Heart right ventricle (tissue), 16 donors: ENCODE measurements at regions not wholly inside any gene's neighbourhood (a gene's known extent, or its start where the extent isn't known, plus 50 kb on each side); places are given as distances from the start of the nearest gene placed in this dataset.
A peak's percentile ranks its signal among the peaks of the same experiment; 100 is the strongest.

Experiments used
- ATAC-seq, 8 donors: fragments of 200-7000 bp; cut with Tn5 transposase; one replicate each; pipeline ENCODE4 v1.9.1; 2020; ENCODE audit warnings: mild to moderate bottlenecking in 8 of 8, moderate library complexity in 8 of 8, moderate number of reproducible peaks in 1 of 8
- DNase-seq, 2 donors: peaks; one replicate each; pipeline ENCODE4 v3.0.0-alpha.2; 2020
- H3K27ac ChIP-seq, 10 donors: fragments of 200-600 bp; sonication (generic) in 2 of 10; one replicate each; pipeline versions ENCODE4 v1.5.0 to v1.8.0; 2020 to 2022; ENCODE audit warnings: mild to moderate bottlenecking in 3 of 10
- H3K27me3 ChIP-seq, 7 donors: fragments of 200-600 bp; one replicate each; pipeline ENCODE4 v1.8.0; 2021 to 2022; ENCODE audit warnings: mild to moderate bottlenecking in 2 of 7
- H3K36me3 ChIP-seq, 9 donors: fragments of 200-600 bp; sonication (generic) in 1 of 9; one replicate each; pipeline versions ENCODE4 v1.5.0 to v1.8.0; 2020 to 2022; ENCODE audit warnings: mild to moderate bottlenecking in 2 of 9
- H3K4me1 ChIP-seq, 9 donors: fragments of 200-600 bp; sonication (generic) in 1 of 9; one replicate each; pipeline versions ENCODE4 v1.5.0 to v1.8.0; 2020 to 2022; ENCODE audit warnings: mild to moderate bottlenecking in 4 of 9
- H3K4me3 ChIP-seq, 10 donors: fragments of 200-600 bp; sonication (generic) in 2 of 10; one replicate each; pipeline versions ENCODE4 v1.5.0 to v1.8.0; 2020 to 2022; ENCODE audit warnings: mild to moderate bottlenecking in 7 of 10, moderate library complexity in 2 of 10
- H3K9me3 ChIP-seq, 11 donors: fragments of 200-600 bp in 10 of 11; sonication (generic) in 2 of 11; one replicate each; pipeline versions ENCODE4 v1.5.0 to v1.8.0; 2013 to 2022; ENCODE audit warnings: mild to moderate bottlenecking in 2 of 11, control low read depth in 1 of 11, moderate library complexity in 1 of 11
- CTCF ChIP-seq, 9 donors: fragments of 200-600 bp; sonication (generic) in 2 of 9; IDR thresholded peaks; one replicate each; pipeline versions ENCODE4 v1.5.0 to v1.8.0; 2021 to 2022; ENCODE audit warnings: antibody characterized with exemption in 9 of 9, mild to moderate bottlenecking in 5 of 9, moderate library complexity in 1 of 9
- WGBS, 2 donors: extraction: QIAGEN DNeasy Blood & Tissue Kit; methylation state at CpG; one replicate each; pipeline ENCODE4 v1.1.7; 2013; ENCODE audit warnings: inconsistent platforms in 1 of 2; 5-methylcytosine and 5-hydroxymethylcytosine counted together
- intact Hi-C, 10 donors: fragments of 100-400 bp; cut with DNase I; formaldehyde crosslinking; loops; one replicate each; pipeline versions ENCODE4 v1.11.1 to v1.14.2; 2022
- donor health status: Arrhythmogenic right ventricular cardiomyopathy.
- donor health status: ischemic (EF 13 %, LVEDD 7.1; RV severe dilation, severe dysfunction).
- donor health status: healthy with polysubstance abuse.
- donor health status: DM: no; HTN: yes; CAD: no.
- donor health status: DM: no; HTN: no; CAD: no.
- donor health status: ischemic (EF 25% LVEDD 6.9; RV normal size, moderate dysfunction).
- donor health status: ischemic (EF 25% LVEDD 5.7; RV mildly dilated, moderate dysfunction).
- donor health status: healthy.
- donor health status: DM: yes; HTN: yes; CAD: no.
- donor health status: Ischemic cardiomyopathy.
- donor health status: ischemic (EF 35%, LVEDD 5.7; RV mildly dilated, moderate dysfunction).
- donor health status: nonischemic (EF 11% LVEDD 7.7; RV severe dilation, severe dysfunction).
- donor health status: DM: yes; HTN: yes; CAD: no.
- donor health status: PGD.
- donor health status: ischemic (EF 29% LVEDD 5.4; RV normal size, mild dysfunction).
- donor health status: nonischemic (EF 23%, LVEDD 6.1; RV moderate dilation, normal function).

GRCh38 chr12:28866715-28867503, 282.2 kb upstream of the FAR2 start:
- H3K4me3 ChIP-seq = no peak overlapping the region
- TF ChIP-seq CTCF (IDR thresholded peaks at IDR 0.05) = no peak
- 82% methylated on average over 7 of the region's 7 CpGs for WGBS, 2 donors
- peaks cover 0 to 13% (median 0%) of the 10 kb centered on the region in 9 donors for H3K4me1 ChIP-seq
- intact Hi-C loops = loop anchor here in 1 of 10 donors (5.0 to 10.0 kb wide), 2 partner anchors 75 to 112 kb away; no protein-coding TSS in a partner anchor
- no peaks in the 10 kb centered on the region for H3K36me3 ChIP-seq
- no peak for ATAC-seq
- no peaks in the 10 kb centered on the region for H3K9me3 ChIP-seq
- H3K27me3 ChIP-seq = peaks cover 0 to 4% (median 0%) of the 10 kb centered on the region in 7 donors
- H3K27ac ChIP-seq = peak overlapping the region in 2 of 10 donors; percentile 19 to 33
- no peak for DNase-seq

GRCh38 chr12:28868414-28868813, 280.7 kb upstream of the FAR2 start:
- Histone ChIP-seq H3K36me3 (no peaks in the 10 kb centered on the region), H3K27me3 (peaks cover 0 to 4% (median 0%) of the 10 kb centered on the region in 7 donors), H3K4me3 (no peak overlapping the region), H3K9me3 (no peaks in the 10 kb centered on the region), H3K27ac (no peak overlapping the region), H3K4me1 (peaks cover 0 to 16% (median 0%) of the 10 kb centered on the region in 9 donors)
- no peak for ATAC-seq
- no peak for DNase-seq
- intact Hi-C loops = loop anchor here in 1 of 10 donors (5.0 to 10.0 kb wide), 2 partner anchors 76 to 114 kb away; no protein-coding TSS in a partner anchor
- TF ChIP-seq CTCF (IDR thresholded peaks at IDR 0.05) = no peak
- WGBS, 2 donors = 68 to 77% methylated on average over 5 of the region's 5 CpGs

GRCh38 chr12:28869197-28869596, 279.9 kb upstream of the FAR2 start:
- no peak for TF ChIP-seq CTCF (IDR thresholded peaks at IDR 0.05)
- Histone ChIP-seq H3K27ac (no peak overlapping the region), H3K9me3 (no peaks in the 10 kb centered on the region), H3K36me3 (no peaks in the 10 kb centered on the region), H3K4me3 (no peak overlapping the region), H3K4me1 (peaks cover 0 to 16% (median 0%) of the 10 kb centered on the region in 9 donors), H3K27me3 (peaks cover 0 to 4% (median 0%) of the 10 kb centered on the region in 7 donors)
- intact Hi-C loops = loop anchor here in 1 of 10 donors (5.0 to 10.0 kb wide), 2 partner anchors 77 to 114 kb away; no protein-coding TSS in a partner anchor
- DNase-seq (no peak), ATAC-seq (peak in 2 of 8 donors; percentile 17 to 33)
- 62 to 72% methylated on average over 4 of the region's 4 CpGs for WGBS, 2 donors

- 62 to 76% methylated on average over 3 of the region's 3 CpGs for WGBS, 2 donors
- DNase-seq = no peak
- no peak overlapping the region for H3K4me3 ChIP-seq
- no peak overlapping the region for H3K27ac ChIP-seq
- no peaks in the 10 kb centered on the region for H3K27me3 ChIP-seq
- no peaks in the 10 kb centered on the region for H3K9me3 ChIP-seq
- peaks cover 0 to 15% (median 0%) of the 10 kb centered on the region in 9 donors for H3K4me1 ChIP-seq
- no peak for TF ChIP-seq CTCF (IDR thresholded peaks at IDR 0.05)
- intact Hi-C loops = loop anchor here in 5 of 10 donors (5.0 to 10.0 kb wide), 6 partner anchors 416 to 1136 kb away; partner anchors contain the start of genes PTHLH (in 3 of the 5) and CCDC91 (in 1 of the 5)
- peak in 2 of 8 donors; percentile 27 to 34 for ATAC-seq
- H3K36me3 ChIP-seq = no peaks in the 10 kb centered on the region
Observed at GRCh38 chr12:28870839-28871440, 278.1 kb upstream of the FAR2 start.
